GM03348 (cell line): ENCODE measurements at regions not wholly inside any gene's neighbourhood (a gene's known extent, or its start where the extent isn't known, plus 50 kb on each side); places are given as distances from the start of the nearest gene placed in this dataset.

Experiments
- DNase-seq: peaks from one replicate; pipeline ENCODE4 v3.0.0; 2012; ENCODE audit warnings: low spot score

DNA sequence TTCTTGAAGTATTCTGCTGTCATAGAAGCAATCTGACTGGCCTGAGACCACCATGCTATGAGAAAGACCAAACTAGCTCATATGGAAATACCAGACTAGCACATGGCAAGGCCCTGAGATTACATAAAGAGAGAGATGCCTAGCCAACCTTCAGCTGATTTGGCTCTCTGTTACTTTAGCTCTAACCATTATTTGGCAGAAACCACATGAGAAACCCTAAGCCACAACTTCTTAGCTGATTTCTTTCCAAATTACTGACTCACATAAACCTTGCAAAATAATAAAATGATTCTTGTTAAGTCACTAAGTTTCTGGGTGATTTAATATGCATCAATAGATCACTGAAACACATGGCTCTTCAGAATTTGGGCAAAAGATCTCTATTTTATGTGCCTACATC lies 295.0 kb upstream of the ZNF521 start:
- peak; percentile 60 for DNase-seq

GRCh38 chr18:25639596-25639995 lies 287.6 kb upstream of the ZNF521 start:
- no peak for DNase-seq

GRCh38 chr18:25633563-25633962 lies 281.6 kb upstream of the ZNF521 start:
- no peak for DNase-seq

- DNase-seq, result no peak
Observed at GRCh38 chr18:25630682-25631081, 278.7 kb upstream of the ZNF521 start.

GRCh38 chr18:25621682-25622081 lies 269.7 kb upstream of the ZNF521 start:
- DNase-seq, result no peak

DNA sequence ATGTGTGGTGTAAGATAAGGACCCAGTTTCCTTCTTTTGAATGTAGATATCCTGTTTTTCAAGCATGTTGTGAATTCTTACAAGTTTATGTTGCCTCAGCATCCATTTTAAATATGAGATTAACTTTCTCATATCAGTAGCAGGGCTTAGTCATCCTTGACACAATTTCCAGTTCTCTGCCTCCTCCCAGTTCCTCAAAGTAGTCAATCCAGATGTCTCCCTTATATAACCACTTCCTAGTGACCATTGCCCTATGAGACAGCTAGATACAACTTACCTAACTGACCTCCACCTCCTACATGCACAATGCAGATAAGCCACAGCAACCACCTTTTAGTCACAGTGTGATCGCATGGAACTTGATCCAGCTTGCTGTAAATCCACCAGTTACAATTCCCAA lies 269.2 kb upstream of the ZNF521 start:
- no peak for DNase-seq

- DNase-seq, result no peak
Observed at GRCh38 chr18:25614168-25614567, 262.2 kb upstream of the ZNF521 start.

GRCh38 chr18:25612466-25612865 lies 260.5 kb upstream of the ZNF521 start:
- no peak for DNase-seq

DNA sequence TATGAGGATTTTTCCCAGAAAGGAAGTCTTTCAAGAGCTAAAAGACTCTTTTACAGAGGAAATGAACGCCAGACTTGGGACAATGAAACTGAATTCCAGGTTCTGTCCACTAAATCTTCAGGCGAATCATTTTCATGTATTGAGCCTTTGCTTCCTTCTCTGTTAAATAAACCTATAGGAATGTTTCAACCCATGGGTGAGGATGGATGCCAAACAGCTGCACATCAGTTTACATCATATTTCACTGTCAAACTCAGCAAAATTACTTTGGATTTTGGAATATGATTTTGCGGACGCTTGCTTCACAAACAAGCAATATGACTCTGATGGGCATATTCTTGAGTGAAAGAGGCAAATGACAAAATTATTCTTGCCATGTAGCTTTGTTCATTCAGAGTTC lies 256.1 kb upstream of the ZNF521 start:
- DNase-seq, result no peak

- no peak for DNase-seq
Observed at GRCh38 chr18:25604894-25605597, 253.1 kb upstream of the ZNF521 start.

DNA sequence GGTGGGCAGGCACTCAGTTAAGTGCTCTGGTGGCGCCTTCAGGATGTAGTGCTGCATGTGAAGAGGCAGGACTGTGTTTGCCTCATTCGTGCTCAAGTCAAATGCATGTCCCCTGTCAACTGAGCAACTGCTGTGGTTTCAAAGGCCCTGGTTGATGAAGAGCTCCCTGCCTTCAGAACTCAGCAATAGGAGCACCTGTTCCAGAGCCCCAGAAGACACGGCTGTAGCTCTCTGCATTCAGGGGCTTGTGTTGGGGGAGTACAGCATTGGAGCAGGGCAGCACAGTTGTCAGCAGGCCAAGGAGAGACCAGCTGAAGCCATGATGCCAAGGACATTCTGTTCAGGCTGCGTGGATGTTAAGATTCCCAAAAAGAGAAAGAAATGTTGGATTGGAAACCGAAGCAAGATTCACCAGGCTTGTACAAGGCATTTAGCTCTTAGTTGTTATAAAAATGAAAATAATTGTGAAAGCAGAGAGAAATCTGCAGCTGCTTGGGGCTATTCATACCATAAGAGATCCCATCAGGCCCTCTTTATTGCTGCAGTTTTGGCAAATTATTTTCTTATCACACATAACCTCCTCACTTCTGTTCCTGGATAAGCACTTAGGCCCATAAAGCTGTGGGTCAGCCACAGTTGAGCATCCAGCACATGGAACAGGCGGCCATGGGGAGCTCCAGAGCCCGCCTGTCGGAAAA lies 252.4 kb upstream of the ZNF521 start:
- no peak for DNase-seq

DNA sequence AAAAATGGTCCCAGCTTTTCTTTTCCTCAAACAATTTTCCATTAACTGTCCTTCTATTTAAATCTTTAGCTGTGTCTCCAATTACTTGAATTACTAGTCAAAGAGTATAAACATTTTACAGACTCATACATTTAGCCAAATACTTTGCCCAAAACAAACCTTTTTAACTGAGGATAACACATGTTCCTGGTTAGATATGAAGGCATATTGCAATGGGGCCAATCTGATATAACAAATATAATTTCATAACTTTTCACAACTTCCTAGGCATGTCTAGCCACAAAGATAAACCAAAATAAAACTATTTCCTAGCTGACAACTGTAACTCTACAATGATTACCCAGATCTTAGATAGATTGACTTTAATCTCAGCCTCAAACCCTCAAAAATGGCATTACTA lies 247.5 kb upstream of the ZNF521 start:
- no peak for DNase-seq

- no peak for DNase-seq
Observed at GRCh38 chr18:25597476-25597875, 245.5 kb upstream of the ZNF521 start.

GRCh38 chr18:25595274-25596060 lies 243.5 kb upstream of the ZNF521 start:
- DNase-seq, result no peak

- DNase-seq, result no peak
Observed at GRCh38 chr18:25594351-25594750, 242.4 kb upstream of the ZNF521 start.

DNA sequence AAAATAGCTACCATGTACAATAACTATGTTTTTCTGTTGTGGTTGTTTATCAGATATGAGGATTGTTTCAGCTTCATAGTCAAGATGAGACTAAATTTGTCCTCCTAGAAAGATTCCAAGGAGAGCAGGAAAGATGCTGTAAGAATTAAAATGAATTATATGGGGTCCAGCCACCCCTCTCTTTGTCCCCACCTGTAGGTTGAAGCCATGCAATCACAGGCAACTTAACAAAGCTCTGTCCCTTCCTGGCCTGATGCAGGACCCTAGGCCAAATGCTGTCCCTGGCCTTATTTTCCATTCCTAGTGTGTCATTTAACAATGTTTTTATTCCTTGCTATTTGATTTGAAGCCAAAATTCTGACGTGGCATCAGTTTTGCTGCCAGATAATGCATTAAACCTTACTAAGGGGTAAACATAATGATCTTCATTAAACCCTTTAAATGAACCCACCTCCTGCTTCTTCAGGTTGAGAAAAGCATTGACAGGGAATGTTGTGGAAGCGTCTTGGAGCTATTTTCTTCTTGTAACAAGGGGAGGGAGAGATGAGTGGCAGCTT lies 240.9 kb upstream of the ZNF521 start:
- no peak for DNase-seq

GRCh38 chr18:25590456-25590855 lies 238.5 kb upstream of the ZNF521 start:
- DNase-seq, result no peak

GRCh38 chr18:25587545-25587944 lies 235.6 kb upstream of the ZNF521 start:
- no peak for DNase-seq

GRCh38 chr18:25568986-25569385 lies 217.0 kb upstream of the ZNF521 start:
- no peak for DNase-seq

DNA sequence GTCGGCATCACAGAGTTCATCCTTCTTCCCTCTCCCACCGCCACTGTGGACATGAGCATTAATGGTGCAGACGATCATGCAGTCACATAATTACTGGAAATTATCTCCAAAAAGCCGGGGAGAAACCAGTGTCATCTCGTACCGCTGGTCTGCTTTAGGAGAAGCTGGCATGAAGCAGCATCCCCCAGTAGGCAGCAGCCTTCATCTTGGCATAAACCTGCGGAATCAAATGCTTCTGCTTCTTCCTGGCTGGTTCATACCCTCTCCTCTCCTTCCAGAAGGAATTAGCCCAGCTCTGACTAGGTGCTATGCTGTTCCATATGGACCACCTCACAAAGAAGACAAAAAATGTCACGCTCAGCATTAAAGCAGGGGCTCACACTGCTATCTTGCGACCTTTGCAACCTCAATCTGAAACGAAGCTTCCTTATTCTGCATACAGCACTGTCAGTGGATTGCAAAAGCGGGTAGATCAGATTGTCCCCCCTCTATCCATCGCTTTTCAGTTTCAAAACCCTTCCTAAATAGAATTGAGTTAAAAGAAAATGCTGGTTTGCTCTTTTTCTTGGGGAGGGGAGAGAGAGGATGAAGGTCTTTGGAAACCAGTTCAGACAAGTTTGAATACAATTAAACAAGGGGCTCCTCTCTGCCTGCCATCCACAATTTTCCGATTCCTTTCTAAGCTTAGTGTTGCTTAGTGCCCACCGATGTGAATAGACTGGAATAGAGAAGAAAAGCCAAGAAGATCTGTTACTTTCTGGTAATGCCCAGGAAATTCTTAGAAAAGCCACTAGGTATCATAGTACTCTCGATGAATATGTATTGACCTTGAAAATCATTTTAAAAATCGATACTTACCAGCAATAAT lies 212.1 kb upstream of the ZNF521 start:
- DNase-seq, result no peak

- DNase-seq, result no peak
Observed at GRCh38 chr18:25563346-25563745, 211.4 kb upstream of the ZNF521 start.

- DNase-seq, result peak; percentile 45
Observed at GRCh38 chr18:25561918-25562317, 210.0 kb upstream of the ZNF521 start.
